ENCODE measurements at regions not wholly inside any gene's neighbourhood (a gene's known extent, or its start where the extent isn't known, plus 50 kb on each side); places are given as distances from the start of the nearest gene placed in this dataset.

GRCh38 chr4:130416228-130416627 is 1320.3 kb downstream of the C4orf33 start (continued):
- no peak for TF ChIP-seq RELA (IDR thresholded peaks at IDR 0.05; ENCODE audit: borderline replicate concordance, partially characterized antibody)
- no peak for TF ChIP-seq ASH2L (IDR thresholded peaks at IDR 0.05; ENCODE audit: borderline replicate concordance, low read depth)
- no peak for TF ChIP-seq ZBTB33 (IDR thresholded peaks at IDR 0.05)
- no peak for TF ChIP-seq USF1 (IDR thresholded peaks at IDR 0.05; ENCODE audit: borderline replicate concordance, extremely low read length, insufficient read depth, low read depth, low read length)

- ATAC-seq: no peak
- POLR2A ChIA-PET: no interaction called here
- H4K20me1 ChIP-seq (ENCODE audit: control insufficient read depth, insufficient read depth): no peaks in the 10 kb centered on the region
- no peak overlapping the region for H2AFZ ChIP-seq (ENCODE audit: control insufficient read depth, low read depth, low read length)
- in situ Hi-C loops (cut with MboI) (no loop called here), intact Hi-C loops (cut with micrococcal nuclease; ENCODE audit: unreplicated experiment) (no loop called here)
- no peak for FAIRE-seq
- H3K4me1 ChIP-seq (ENCODE audit: control insufficient read depth, insufficient read depth, low read length): no peaks in the 10 kb centered on the region
- H3K4me2 ChIP-seq (ENCODE audit: control insufficient read depth, insufficient read depth): no peak overlapping the region
- H3K9ac ChIP-seq (ENCODE audit: control insufficient read depth, insufficient read depth, low read length): no peak overlapping the region
- DNase-seq (ENCODE audit: low read depth, low spot score): no peak
- no peak overlapping the region for H3K27ac ChIP-seq (ENCODE audit: control insufficient read depth, insufficient read depth)
- H3K9me3 ChIP-seq (replicated peaks; ENCODE audit: control insufficient read depth, insufficient read depth, low read length): no peaks in the 10 kb centered on the region
- H3K4me3 ChIP-seq: no peak overlapping the region
- no peak for TF ChIP-seq CREB1 (IDR thresholded peaks at IDR 0.05; ENCODE audit: low read depth)
- TF ChIP-seq MEF2A (IDR thresholded peaks at IDR 0.05; ENCODE audit: insufficient read depth, low read depth, low read length): no peak
- TF ChIP-seq GABPA (IDR thresholded peaks at IDR 0.05; ENCODE audit: low read depth): no peak
- TF ChIP-seq CHD4 (IDR thresholded peaks at IDR 0.05): no peak
- TF ChIP-seq JUNB (IDR thresholded peaks at IDR 0.05): no peak
- TF ChIP-seq TARDBP (IDR thresholded peaks at IDR 0.05; ENCODE audit: borderline replicate concordance): no peak
- TF ChIP-seq TAF1 (IDR thresholded peaks at IDR 0.05; ENCODE audit: borderline replicate concordance, low read depth, low read length): no peak
- no peak for TF ChIP-seq CBX3 (IDR thresholded peaks at IDR 0.05; ENCODE audit: borderline replicate concordance, low read depth)
- TF ChIP-seq HSF1 (IDR thresholded peaks at IDR 0.05; ENCODE audit: low read depth, low read length): no peak
- TF ChIP-seq DPF2 (IDR thresholded peaks at IDR 0.05): no peak
- CTCF ChIA-PET: no interaction called here
- BruUV-seq (replicated peaks): no TSS peak
- RAD21 ChIA-PET (ENCODE audit: unreplicated experiment): no interaction called here
- 0% methylated on average over 4 of the region's 4 CpGs for WGBS (ENCODE audit: insufficient coverage, insufficient replicate concordance, low lambda C conversion rate, missing lambda C conversion rate)
- no peaks in the 10 kb centered on the region for H3K79me2 ChIP-seq (ENCODE audit: control insufficient read depth, insufficient read depth, low read length)
- SMC1A ChIA-PET (ENCODE audit: uncharacterized antibody, unreplicated experiment): no interaction called here
- H3K36me3 ChIP-seq (ENCODE audit: control insufficient read depth in 2 of 2, insufficient read depth in 2 of 2, low read length in 1 of 2): no peaks in the 10 kb centered on the region
- no peaks in the 10 kb centered on the region for H3K27me3 ChIP-seq (replicated peaks in 1 of 2; ENCODE audit: control insufficient read depth in 2 of 2, insufficient read depth in 2 of 2, low read length in 1 of 2)
Measured at GRCh38 chr4:130419211-130419975, 1323.4 kb downstream of the C4orf33 start.

Measured in GM12878 (cell line).